ENCODE measurements at regions not wholly inside any gene's neighbourhood (a gene's known extent, or its start where the extent isn't known, plus 50 kb on each side); places are given as distances from the start of the nearest gene placed in this dataset.
"Not testable (repeated sequence)": the region's sequence is repeated elsewhere in the genome, so short reads cannot be mapped to it uniquely, and the experiment has no call there.

DNA sequence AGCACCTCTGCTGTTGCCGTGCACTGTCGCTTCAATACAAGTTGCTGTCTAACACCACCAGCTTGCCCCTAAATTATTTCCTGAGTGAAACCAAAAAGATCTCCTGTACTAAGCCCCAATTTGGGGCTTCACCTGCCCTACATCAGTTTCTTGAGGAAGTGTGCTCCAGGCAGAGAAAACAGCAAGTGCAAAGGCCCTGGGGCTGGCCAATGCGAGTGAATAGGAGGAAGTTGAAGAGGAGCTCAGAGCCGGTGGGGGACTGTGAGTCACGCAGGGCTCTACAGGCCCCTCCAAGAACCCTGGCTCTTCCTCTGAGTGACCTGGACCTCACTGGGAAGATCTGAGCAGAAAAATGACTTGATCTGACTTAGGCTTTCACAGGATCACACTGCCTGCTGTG, 117.2 kb downstream of the IPO8 start:
- DNase-seq: no peak

- no peak for DNase-seq
Measured at GRCh38 chr12:30573145-30573544, 122.5 kb downstream of the IPO8 start.

DNA sequence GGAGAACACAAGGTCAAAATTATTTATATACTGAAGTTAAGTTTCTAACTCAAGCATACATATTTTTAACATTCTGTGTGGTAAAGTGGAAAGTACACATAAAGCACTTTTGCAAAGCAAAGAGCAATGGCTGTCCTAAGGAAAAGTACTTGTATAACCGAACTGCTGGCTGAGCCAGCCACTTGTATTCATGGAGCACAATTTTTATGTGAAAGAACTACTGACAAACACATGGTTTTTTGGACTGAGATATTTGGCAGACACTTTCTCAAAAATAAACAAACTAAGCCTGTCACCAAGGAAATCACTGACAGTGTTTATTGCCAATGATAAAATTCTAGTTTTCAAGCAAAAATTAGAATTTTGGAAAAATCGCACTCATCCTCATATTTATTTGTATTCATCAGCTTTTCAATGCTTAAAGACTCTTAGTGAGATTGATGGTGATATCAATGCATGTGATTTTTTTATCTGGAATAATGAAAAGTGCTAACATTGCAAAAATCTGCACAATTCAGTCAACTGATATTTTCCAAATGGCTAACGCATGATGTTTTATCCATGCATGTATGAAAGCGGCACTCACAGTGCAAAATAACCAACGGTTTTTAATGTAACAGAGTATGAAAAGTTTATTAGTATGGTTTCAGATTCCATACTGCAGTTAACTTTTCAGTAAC, 125.3 kb downstream of the IPO8 start:
- no peak for DNase-seq

GRCh38 chr12:30569426-30569825, 126.2 kb downstream of the IPO8 start:
- no peak for DNase-seq

DNA sequence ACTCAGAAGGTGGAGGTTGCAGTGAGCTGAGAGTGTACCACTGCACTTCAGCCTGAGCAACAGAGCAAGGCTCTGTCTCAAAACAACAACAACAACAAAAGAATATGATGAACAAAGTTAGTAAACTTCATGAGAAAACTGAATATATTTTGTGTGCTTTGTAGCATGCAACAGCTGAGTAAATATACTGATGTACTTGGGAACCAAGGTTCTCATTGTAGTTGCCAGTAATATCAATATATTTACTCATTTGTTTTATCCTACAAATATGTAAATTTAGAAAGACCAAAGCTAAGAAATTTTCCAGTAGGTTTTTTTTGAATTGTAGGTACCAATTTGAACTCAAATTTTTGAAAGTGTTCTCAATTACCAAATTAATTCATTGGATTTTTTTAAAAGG, 127.2 kb downstream of the IPO8 start:
- no peak for DNase-seq

DNA sequence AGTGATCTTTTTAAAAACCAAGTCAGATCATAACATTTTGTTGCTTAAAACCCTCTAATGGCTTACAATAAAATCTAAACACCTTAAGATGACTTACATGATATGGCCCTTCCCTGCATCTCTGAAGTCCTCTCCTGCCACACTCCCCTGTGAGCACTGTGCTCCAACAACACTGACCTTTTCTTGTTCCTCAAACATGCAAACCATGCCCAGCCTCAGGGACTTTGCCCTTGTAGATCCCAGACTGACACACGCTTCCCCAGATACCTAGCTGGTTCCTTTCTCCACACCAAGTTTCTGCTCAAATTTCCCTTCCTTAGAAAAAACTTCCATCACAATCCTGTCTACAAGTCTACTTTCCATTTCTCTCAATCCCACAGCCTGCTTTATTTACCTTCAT, 128.6 kb downstream of the IPO8 start:
- no peak for DNase-seq

DNA sequence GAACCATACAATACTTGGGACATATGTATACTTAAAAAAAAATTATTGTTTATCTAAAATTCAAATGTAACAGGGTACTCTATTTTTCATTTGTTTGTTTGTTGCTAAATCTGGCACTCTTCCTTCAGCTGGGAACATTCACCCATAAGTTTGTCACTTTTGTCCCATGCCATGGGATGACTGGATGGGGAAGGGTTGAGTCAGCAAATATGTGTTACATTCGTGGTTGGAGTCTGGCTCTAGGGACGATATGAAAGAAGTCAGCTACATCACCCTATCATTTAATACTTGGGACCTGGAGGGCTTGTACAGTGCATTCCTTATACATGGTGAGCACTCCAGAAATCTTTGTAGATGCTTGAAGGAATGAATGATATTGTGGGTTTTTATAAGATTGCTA, 131.3 kb downstream of the IPO8 start:
- DNase-seq: no peak

GRCh38 chr12:30548203-30548602, 147.5 kb downstream of the IPO8 start:
- no peak for DNase-seq

DNA sequence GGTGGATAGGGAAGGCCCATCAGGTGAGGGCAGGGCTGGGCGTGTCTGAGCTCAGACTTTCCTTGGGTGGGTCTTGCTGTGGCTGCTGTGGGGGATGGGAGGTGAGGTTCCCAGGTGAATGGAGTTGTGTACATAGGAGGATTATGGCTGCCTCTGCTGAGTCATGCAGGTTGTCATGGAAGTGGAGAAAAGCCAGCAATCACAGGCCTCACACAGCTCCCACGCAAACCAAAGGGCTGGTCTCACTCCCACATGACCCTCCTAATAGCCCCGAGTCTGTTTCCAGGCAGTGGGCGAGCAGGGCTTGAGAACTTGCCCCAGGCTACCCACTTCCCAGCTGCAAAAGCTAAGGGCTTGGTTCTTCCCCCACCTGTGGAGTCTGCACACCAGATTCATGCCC, 149.5 kb downstream of the IPO8 start:
- DNase-seq: no peak

DNA sequence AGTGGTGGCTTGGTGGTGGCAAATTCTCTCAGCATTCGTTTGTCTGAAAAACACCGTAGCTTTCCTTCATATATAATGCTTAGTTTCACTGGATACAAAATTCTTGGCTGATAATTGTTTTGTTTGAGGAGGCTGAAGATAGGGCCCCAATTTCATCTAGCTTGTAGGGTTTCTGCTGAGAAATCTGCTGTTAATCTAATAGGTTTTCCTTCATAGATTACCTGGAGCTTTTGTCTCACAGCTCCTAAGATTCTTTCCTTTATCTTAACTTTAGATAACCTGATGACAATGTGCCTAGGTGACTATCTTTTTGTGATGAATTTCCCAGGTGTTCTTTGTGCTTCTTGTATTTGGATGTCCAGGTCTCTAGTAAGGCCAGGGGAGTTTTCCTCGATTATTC, 151.0 kb downstream of the IPO8 start:
- DNase-seq: not testable (repeated sequence)

GRCh38 chr12:30537228-30537627, 158.4 kb downstream of the IPO8 start:
- no peak for DNase-seq

DNA sequence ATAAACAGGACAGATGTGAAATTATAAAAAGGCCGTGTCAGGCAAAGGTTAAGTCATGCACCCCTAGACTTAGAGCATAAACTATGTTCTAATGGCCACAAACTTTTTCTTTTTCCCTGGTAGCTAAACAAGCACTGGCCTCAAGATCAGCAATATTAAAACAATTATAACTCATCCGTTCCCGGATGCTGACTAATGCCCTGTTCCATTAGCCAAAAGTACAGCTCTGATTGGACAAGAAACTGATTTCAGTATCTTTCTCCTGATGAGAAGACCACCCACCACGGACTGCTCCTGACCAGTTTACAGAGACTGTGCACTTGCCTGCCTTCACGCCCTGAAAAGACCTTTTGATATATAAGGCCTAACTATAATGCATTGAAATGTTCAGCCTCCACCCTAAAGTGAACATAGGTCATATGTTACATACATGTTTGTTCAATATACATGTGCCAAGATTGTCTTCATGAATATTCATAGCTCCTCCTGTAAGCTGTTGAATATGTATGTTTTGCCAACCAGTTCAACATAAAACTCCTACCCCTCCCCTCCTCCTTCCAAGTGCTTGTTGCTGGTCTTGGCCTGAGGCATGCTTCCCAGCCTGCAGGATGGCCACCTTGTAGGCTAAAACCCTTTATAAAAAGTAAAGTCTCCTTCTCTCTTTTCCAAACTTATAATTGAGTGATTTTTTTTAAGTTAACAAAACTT, 162.0 kb downstream of the IPO8 start:
- DNase-seq: peak; percentile 12

GRCh38 chr12:30531731-30532678, 163.7 kb downstream of the IPO8 start:
- no peak for DNase-seq

DNA sequence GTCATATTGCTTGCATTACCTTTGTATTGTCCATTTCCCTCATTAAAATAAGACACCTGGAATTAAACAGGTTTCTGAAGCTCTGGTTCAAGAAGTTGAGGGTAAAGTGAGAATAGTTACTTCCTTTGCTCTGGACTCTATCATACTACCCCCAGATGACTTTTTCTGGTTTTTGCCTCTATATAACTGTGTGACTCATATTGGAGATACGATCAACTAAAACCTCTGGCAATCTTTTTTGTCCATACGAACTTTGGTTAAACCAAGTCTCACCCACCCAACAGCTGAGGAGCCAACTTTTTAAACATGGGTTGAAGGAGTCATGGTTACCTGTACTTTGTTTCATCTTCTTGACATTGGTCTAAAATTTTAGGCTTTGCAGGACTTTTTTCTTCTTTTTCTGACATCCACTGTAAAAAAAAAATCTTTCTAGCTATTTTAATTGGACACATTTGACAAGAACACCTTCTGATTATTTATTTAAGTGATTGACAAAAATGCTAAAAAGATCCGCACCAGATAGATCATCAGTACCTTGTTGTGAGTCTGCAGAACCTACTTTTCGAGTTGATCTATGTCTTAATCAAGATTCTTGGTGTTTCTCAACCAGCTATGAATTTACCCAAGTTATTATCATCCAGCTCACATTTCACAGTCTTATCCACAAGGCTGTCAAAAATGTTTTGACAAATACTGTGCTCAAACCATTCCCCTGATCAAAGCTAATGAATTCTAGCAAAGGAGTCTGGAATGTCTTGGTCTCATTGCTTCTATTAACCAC, 166.0 kb downstream of the IPO8 start:
- DNase-seq: no peak

- DNase-seq: no peak
Measured at GRCh38 chr12:30525171-30525570, 170.5 kb downstream of the IPO8 start.

GRCh38 chr12:30520285-30520684, 175.4 kb downstream of the IPO8 start:
- DNase-seq: not testable (repeated sequence)

- DNase-seq: no peak
Measured at GRCh38 chr12:30519535-30519934, 176.1 kb downstream of the IPO8 start.

GRCh38 chr12:30517320-30517719, 178.3 kb downstream of the IPO8 start:
- no peak for DNase-seq

DNA sequence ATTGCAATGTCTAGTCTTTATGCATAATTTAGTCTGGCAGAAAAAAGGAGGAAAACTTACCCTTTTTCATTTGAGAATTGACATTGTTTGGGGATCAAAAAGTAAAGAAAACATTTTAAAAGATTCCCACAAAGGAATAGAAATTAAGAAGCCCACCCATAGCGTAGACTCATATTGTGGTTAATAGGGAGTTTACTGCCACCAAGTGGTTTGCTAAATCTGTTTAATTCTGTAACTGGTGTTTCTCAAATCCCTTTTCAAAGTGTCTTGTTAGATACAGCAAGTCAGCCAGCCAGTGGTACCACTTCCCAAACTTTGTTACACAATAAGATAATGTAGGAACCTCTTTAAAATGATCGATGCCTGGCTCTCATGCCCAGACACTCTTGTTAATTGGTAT, 180.3 kb downstream of the IPO8 start:
- peak; percentile 71 for DNase-seq

DNA sequence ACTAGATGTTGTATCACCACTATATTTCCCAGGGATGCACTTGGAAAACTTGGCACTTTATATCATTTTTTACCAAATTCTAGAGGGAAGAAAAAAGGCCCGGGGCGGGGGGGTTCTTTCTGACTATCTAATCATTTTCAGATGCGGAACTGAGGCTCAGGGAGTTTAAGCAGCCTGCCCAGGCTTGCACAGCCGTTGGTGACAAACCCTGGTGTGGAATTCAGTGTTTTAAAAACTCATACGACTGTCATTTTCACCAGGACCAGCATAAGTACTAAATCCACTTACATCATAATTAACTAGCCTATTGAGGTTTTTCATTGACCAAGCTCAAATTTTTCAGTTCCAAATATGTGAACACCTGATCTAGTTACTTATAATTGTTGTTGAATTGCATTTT, 181.0 kb downstream of the IPO8 start:
- DNase-seq: peak; percentile 17

DNA sequence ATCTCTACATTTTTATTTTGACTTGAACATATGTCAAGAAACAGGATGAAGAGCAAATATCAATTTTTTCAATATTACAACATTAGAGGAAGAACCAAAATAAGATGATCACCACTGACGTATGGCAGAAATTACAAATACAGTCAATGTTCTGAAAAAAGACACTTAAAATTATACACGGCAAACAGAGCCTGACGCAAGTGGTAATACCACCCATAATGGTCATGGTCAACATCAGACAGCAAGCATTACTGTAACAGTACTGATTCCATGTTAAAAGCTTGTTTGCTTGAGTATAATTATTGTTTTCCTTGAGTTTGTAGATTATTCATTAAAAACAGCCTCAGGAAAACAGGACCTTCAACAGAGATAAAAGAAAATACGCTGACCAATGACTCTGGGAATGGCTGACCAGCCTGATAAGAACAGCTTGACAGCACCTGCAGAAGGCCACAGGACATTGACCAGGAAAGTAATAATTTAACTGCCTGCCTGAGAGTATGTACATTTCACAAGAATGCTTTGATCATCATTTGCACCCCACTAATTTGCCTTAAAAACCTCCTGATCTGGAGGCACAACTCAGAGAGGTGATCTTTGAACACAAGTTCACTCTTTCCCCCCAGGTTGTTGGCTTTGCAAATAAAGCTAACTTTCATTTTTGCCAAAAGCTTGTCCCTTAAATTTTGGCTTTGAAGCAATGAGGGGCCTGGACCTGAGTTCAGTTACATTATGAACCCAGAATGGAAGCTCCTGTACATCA, 187.3 kb downstream of the IPO8 start:
- no peak for DNase-seq

DNA sequence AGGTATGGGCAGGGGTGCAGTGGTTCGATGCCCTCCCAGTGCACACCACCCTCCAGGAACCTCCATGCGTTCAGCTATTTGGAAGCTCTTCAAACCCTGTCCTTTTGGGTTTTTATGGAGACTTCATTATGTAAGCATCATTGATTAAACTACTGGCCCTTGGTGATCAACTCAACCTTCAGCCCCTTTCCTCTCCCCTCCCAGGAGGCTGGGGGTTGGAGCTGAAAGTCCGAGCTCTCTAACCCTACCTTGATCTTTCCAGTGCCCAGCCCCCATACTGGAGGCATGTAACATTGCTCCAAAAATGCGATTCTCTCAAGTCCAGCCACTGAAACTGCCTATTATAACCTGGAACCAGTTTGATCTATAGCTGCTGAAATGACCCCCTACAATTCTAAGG, 188.1 kb downstream of the IPO8 start:
- no peak for DNase-seq
